ENCODE measurements at regions not wholly inside any gene's neighbourhood (a gene's known extent, or its start where the extent isn't known, plus 50 kb on each side); places are given as distances from the start of the nearest gene placed in this dataset.

DNA sequence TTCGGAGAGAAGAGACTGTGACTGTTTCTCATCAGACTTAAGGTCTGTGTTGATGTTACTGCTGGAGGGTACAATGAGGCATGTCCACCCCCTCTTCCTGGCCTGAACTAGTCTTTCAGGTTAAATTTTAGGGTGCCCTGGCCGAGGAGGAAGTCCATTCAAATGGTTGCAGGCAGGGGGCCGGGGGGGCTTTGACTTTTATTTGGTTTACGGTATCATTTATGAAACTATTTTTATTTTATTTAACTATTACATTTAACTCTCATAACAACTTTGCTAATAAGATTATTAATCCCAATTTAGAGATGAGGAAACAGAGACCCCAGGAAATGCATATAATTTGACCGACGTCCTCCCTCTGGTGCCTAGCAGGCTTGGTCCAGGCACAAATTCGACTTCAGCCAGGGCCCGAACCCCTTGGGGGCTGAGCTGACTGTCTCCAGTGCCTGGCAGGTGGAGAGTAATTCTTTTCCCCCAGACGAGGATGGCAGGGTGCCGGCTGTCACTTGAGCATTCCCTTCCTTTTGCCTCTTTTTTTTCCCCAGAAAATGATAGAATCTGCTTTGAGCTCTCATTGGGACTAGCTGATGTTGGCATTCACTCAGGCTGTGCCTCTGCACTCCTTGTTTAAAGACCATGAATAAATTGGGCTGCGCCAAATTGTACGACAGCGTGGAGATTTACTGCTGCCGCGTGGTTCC, 255.3 kb upstream of the SALL3 start:
- TF ChIP-seq POLR2A (IDR thresholded peaks at IDR 0.05; ENCODE audit: low read depth, low read length) = no peak
- TF ChIP-seq TAF1 (IDR thresholded peaks at IDR 0.05; ENCODE audit: borderline replicate concordance, low read depth, low read length) = no peak
- TF ChIP-seq POLR2AphosphoS5 (IDR thresholded peaks at IDR 0.05; ENCODE audit: low read depth, low read length) = no peak
- DNase-seq (ENCODE audit: insufficient read length) (no peak), FAIRE-seq (no peak)

- FAIRE-seq (no peak), DNase-seq (ENCODE audit: insufficient read length) (no peak)
- no peak for TF ChIP-seq TAF1 (IDR thresholded peaks at IDR 0.05; ENCODE audit: borderline replicate concordance, low read depth, low read length)
- no peak for TF ChIP-seq POLR2A (IDR thresholded peaks at IDR 0.05; ENCODE audit: low read depth, low read length)
- no peak for TF ChIP-seq POLR2AphosphoS5 (IDR thresholded peaks at IDR 0.05; ENCODE audit: low read depth, low read length)
These were observed 254.2 kb upstream of the SALL3 start for GRCh38 chr18:78725426-78725825.

GRCh38 chr18:78726326-78727056, 253.1 kb upstream of the SALL3 start:
- TF ChIP-seq POLR2A (IDR thresholded peaks at IDR 0.05; ENCODE audit: low read depth, low read length) (no peak), TAF1 (IDR thresholded peaks at IDR 0.05; ENCODE audit: borderline replicate concordance, low read depth, low read length) (no peak), POLR2AphosphoS5 (IDR thresholded peaks at IDR 0.05; ENCODE audit: low read depth, low read length) (no peak)
- no peak for FAIRE-seq
- no peak for DNase-seq (ENCODE audit: insufficient read length)

DNA sequence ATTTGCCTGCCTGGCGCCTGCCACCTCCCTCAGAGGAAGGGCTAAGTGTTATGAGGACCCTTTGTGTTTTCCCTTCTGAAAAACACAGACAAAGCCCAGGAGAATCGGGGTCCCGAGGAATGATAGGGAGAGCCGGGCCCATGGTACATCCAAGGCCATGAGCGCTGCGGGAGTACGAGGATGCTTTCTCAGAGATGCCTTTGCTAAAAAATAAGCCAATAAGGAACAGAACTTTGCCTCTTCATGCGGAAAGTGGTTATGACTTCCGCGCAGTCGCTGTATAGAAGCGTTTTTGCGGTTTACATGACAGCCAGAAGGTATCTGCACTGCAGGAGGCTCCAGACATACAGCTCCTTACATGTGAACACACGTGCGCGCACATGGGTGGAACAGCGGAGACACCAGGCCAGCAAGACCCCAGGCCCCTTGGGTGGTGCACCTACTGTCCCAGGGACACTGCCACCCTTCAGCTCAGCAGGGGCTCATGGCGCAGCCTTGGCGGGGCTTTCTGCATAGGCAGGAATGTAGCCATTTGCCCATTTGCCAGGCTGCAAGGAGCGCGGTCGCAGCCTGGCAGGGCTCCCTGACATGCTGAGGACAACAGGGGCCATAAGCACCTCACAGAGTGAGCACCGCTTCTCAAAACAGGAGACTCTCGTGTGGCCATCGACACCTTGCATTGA, 252.4 kb upstream of the SALL3 start:
- TF ChIP-seq TAF1 (IDR thresholded peaks at IDR 0.05; ENCODE audit: borderline replicate concordance, low read depth, low read length) (no peak), POLR2A (IDR thresholded peaks at IDR 0.05; ENCODE audit: low read depth, low read length) (no peak), POLR2AphosphoS5 (IDR thresholded peaks at IDR 0.05; ENCODE audit: low read depth, low read length) (no peak)
- no peak for DNase-seq (ENCODE audit: insufficient read length)
- FAIRE-seq = no peak

DNA sequence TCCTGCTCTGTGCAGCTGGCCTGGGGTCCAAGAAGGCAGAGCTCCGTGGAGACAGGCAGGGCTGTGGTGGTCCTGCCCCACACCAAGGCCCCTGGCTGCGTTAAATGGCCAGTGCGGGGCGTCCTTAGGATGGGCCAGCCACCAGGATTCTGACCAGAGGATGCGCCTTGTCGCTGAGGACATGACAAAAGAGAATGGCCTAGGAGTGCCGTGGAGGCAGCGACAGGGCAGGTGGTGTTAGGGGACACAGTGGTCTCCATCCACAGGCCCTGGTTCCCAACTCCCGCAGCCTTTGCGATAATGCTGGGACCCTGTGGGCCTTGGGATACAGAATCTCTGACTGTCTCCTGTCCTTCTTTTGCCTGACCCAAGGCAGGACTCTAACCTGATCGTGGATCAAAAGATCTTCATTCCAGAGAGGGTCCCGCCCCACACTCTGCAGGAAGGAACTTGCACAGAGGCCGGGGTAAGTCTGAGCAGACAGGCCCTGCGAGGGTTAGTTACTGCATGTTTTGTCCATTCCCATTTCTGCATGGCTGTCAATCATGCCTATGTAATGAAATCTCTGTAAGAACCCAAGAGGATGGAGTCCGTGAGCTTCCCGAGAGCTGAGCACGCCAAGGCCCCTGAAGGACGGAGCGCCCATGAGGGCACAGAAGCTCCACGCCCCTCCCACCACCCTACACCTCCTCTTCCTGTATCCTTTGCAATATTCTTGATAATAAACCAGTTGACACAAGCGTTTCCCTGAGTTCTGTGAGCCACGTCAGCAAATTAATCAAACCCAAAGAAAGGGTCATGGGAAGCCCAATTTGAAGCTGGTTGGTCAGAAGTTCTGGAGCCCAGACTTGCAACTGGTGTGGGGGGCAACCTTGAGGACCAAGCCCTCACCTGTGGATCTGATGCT, 251.5 kb upstream of the SALL3 start:
- DNase-seq (ENCODE audit: insufficient read length) (no peak), FAIRE-seq (no peak)
- no peak for TF ChIP-seq POLR2AphosphoS5 (IDR thresholded peaks at IDR 0.05; ENCODE audit: low read depth, low read length)

GRCh38 chr18:78728784-78729467, 250.7 kb upstream of the SALL3 start:
- FAIRE-seq (no peak), DNase-seq (ENCODE audit: insufficient read length) (no peak)
- TF ChIP-seq POLR2AphosphoS5 (IDR thresholded peaks at IDR 0.05; ENCODE audit: low read depth, low read length) = no peak
- TF ChIP-seq TAF1 (IDR thresholded peaks at IDR 0.05; ENCODE audit: borderline replicate concordance, low read depth, low read length) = no peak
- no peak for TF ChIP-seq POLR2A (IDR thresholded peaks at IDR 0.05; ENCODE audit: low read depth, low read length)

DNA sequence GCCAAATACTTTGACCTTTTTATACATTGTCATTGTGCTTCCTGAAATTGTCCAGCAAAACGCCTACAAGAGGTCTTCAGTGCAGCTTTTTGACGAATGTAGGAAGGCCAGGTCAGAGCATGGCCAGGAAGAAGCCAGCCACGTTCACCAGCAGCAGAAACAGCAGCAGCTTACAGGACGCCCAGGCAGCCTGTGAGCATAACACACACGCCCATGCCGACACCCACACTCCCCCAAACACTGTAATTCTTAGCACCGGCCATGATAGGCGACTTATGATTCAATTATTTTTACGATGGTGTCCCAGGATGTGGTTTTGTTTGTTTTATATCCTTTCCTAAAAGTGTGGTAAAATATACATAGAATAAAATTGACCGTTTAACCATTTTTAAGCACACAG, 249.1 kb upstream of the SALL3 start:
- TF ChIP-seq TAF1 (IDR thresholded peaks at IDR 0.05; ENCODE audit: borderline replicate concordance, low read depth, low read length) (no peak), POLR2AphosphoS5 (IDR thresholded peaks at IDR 0.05; ENCODE audit: low read depth, low read length) (no peak), POLR2A (IDR thresholded peaks at IDR 0.05; ENCODE audit: low read depth, low read length) (no peak)
- no peak for DNase-seq (ENCODE audit: insufficient read length)
- FAIRE-seq = no peak

DNA sequence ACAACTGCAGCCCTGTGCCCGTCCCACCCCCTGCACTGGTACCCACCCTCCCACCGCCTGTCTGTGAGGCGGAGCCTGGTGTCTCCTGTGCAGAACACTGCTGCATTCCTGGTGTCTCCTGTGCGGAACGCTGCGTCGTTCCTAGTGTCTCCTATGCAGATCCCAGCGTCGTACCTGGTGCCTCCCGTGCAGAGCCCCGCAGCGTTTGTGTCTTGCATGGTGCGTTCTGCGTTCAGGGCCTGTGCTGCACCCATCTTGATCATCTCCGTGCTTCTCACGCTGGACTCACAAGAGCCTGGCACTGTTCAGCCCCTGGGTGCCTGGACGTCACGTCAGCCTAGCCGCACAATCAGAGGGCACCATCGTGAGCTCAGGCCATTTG, 248.6 kb upstream of the SALL3 start:
- TF ChIP-seq POLR2AphosphoS5 (IDR thresholded peaks at IDR 0.05; ENCODE audit: low read depth, low read length) = no peak
- DNase-seq (ENCODE audit: insufficient read length) (no peak), FAIRE-seq (no peak)

DNA sequence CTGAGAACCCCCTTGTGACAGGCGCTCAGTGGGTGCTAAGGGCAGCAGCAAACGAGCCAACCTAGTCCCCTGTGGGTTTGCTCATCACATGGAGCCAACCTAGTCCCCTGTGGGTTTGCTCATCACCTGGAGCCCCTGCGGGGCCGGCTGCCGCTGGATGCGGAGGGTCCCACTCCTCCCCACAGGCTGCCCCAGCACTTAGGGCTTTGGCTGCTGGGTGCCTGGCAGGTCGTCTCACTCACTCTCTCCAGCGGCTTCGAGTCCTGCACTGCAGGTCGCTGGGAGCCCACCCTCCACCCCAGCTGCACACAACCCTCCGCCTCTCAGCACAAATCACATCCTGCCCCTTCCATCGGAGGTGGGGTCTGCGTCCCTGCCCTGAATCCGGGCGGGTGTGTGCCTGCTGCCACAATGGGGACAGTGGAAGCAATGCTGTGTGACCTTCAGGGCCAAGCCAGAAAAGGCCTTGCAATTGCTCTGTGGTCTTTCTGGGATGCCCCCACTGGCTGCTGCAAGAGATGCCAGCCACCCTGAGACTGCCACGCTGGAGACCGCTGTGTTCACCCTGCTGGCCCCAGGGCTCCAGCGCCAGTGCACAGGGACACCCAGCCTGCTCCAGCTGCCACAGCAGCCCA, 248.1 kb upstream of the SALL3 start:
- DNase-seq (ENCODE audit: insufficient read length) = no peak
- no peak for TF ChIP-seq POLR2AphosphoS5 (IDR thresholded peaks at IDR 0.05; ENCODE audit: low read depth, low read length)
- TF ChIP-seq TAF1 (IDR thresholded peaks at IDR 0.05; ENCODE audit: borderline replicate concordance, low read depth, low read length) = no peak
- no peak for TF ChIP-seq POLR2A (IDR thresholded peaks at IDR 0.05; ENCODE audit: low read depth, low read length)

More for the DNA sequence above, 248.1 kb upstream of the SALL3 start:
- no peak for FAIRE-seq

Data from GM12892 (cell line).